ENCODE measurements at regions not wholly inside any gene's neighbourhood (a gene's known extent, or its start where the extent isn't known, plus 50 kb on each side); places are given as distances from the start of the nearest gene placed in this dataset.

DNA sequence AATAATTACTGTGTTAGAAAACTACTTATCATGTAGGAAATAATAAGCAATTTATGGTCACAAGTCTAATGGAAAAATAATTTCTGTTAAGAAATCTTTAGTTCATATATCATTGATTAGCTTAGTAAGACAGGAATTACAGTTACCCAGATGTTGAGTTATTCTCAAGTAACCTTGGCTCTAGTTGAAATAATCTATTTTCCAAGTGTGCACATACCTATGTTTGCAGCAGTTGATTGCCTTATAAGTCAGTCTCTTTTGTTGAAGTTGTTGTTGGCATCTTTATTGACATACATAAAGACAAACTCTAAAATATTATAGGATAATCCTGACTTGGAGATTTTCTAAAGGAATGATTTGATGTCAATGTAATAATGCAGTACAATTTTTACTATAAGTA lies 511.4 kb upstream of the KLF12 start:
- no peak for TF ChIP-seq POLR2A (IDR thresholded peaks at IDR 0.05; ENCODE audit: low read depth, low read length)
- TF ChIP-seq POLR2AphosphoS5 (IDR thresholded peaks at IDR 0.05; ENCODE audit: low read depth, low read length), result no peak

Measured in GM12892 (cell line).